Keratinocyte (primary cell): ENCODE measurements at regions not wholly inside any gene's neighbourhood (a gene's known extent, or its start where the extent isn't known, plus 50 kb on each side); places are given as distances from the start of the nearest gene placed in this dataset.

ENCODE experiments used
- EZH2 ChIP-seq: IDR thresholded peaks from one replicate; pipeline ENCODE4 v1.6.1; 2012; ENCODE audit warnings: inconsistent platforms, mild to moderate bottlenecking, low read length, moderate library complexity
- TF ChIP-seq, protein P1 (sequence below), 3 experiments: IDR thresholded peaks in 1 of 3; conservative IDR thresholded peaks in 1 of 3; optimal IDR thresholded peaks in 1 of 3; 2 replicates in 2 of 3; 3 replicates in 1 of 3; pipeline versions ENCODE3 to v1.5.1; 2011; ENCODE audit warnings: low read length in 3 of 3, mild to moderate bottlenecking in 3 of 3, moderate library complexity in 2 of 3, control low read depth in 1 of 3, inconsistent platforms in 1 of 3; ENCODE audit not compliant: insufficient read depth in 2 of 3; ENCODE audit errors: extremely low read depth in 1 of 3

DNA sequence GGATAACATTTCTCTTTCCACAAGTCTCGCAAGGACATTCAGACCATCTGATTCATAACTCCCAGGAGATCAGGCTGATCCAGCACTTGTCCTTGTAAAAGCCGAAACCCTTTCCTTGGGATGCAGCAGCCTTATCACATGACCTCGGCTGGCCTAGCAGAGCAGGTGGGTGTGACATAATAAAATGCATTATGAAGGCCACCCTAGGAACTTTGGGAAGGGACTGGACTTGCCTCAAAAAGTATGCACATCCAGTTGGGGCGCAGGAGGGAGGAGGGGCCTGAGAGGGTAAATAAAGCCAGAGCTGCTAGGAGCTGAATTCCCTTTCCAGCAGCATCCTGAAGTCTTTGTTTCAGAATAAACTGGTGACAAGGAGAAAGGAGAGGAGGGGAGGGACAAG lies 260.8 kb downstream of the SNX13 start:
- TF ChIP-seq, protein P1, sequence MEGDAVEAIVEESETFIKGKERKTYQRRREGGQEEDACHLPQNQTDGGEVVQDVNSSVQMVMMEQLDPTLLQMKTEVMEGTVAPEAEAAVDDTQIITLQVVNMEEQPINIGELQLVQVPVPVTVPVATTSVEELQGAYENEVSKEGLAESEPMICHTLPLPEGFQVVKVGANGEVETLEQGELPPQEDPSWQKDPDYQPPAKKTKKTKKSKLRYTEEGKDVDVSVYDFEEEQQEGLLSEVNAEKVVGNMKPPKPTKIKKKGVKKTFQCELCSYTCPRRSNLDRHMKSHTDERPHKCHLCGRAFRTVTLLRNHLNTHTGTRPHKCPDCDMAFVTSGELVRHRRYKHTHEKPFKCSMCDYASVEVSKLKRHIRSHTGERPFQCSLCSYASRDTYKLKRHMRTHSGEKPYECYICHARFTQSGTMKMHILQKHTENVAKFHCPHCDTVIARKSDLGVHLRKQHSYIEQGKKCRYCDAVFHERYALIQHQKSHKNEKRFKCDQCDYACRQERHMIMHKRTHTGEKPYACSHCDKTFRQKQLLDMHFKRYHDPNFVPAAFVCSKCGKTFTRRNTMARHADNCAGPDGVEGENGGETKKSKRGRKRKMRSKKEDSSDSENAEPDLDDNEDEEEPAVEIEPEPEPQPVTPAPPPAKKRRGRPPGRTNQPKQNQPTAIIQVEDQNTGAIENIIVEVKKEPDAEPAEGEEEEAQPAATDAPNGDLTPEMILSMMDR (optimal IDR thresholded peaks at IDR 0.05 in 1 of 3, IDR thresholded peaks at IDR 0.05 in 1 of 3, conservative IDR thresholded peaks at IDR 0.05 in 1 of 3; ENCODE audit: extremely low read depth in 1 of 3, insufficient read depth in 2 of 3, low read length in 3 of 3): no peak
- TF ChIP-seq EZH2: no peak
